ENCODE measurements at regions not wholly inside any gene's neighbourhood (a gene's known extent, or its start where the extent isn't known, plus 50 kb on each side); places are given as distances from the start of the nearest gene placed in this dataset.

DNA sequence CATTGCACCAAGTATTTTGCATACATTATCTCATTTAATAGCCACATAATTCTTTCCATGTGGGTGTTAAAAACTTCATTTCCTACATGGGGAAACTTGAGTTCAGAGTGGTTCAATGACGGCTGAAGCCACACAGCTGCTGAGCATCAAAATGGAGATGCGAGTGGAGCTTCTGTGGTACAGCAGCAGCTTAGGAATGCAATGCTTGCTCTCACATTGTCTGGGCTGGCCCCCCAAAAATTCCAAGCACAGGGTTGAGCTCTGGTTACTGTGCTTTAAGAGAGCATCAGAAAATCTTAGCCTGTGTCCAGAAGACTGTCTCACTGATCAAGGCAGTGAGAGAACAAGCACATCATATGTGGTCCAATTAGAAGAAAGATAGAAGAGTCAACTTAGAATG lies 57.4 kb upstream of the GADL1 start:
- TF ChIP-seq, protein P1, sequence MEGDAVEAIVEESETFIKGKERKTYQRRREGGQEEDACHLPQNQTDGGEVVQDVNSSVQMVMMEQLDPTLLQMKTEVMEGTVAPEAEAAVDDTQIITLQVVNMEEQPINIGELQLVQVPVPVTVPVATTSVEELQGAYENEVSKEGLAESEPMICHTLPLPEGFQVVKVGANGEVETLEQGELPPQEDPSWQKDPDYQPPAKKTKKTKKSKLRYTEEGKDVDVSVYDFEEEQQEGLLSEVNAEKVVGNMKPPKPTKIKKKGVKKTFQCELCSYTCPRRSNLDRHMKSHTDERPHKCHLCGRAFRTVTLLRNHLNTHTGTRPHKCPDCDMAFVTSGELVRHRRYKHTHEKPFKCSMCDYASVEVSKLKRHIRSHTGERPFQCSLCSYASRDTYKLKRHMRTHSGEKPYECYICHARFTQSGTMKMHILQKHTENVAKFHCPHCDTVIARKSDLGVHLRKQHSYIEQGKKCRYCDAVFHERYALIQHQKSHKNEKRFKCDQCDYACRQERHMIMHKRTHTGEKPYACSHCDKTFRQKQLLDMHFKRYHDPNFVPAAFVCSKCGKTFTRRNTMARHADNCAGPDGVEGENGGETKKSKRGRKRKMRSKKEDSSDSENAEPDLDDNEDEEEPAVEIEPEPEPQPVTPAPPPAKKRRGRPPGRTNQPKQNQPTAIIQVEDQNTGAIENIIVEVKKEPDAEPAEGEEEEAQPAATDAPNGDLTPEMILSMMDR (IDR thresholded peaks at IDR 0.05): no peak
- TF ChIP-seq POLR2A (IDR thresholded peaks at IDR 0.05): no peak

Data from Peyer's patch (tissue), 4 donors.